K562 (cell line): ENCODE measurements at regions not wholly inside any gene's neighbourhood (a gene's known extent, or its start where the extent isn't known, plus 50 kb on each side); places are given as distances from the start of the nearest gene placed in this dataset.

Experiments used
- ATAC-seq: fragments of 200-7000 bp; cut with Tn5 transposase; 3 replicates; pipeline ENCODE4 v1.9.1; 2020; ENCODE audit warnings: moderate library complexity
- BruUV-seq: library from RNA; stranded (reverse); fragments of 400-500 nt; replicated peaks from 2 replicates; lab custom pipeline; 2021; lab: Mats Ljungman, UMichigan
- CTCF ChIA-PET: fragments of 300-600 bp; formaldehyde crosslinking; extraction: SDS; loops from one replicate; lab custom pipeline; 2021; ENCODE audit warnings: low intra/inter-chr PET ratio; lab: Yijun Ruan, JAX
- POLR2A ChIA-PET: fragments of 300-600, 350-650 bp; sonication (Branson Sonifier 250); formaldehyde crosslinking; extraction: SDS; loops from one replicate; lab custom pipeline; 2021; ENCODE audit warnings: antibody characterized with exemption, inconsistent platforms; lab: Yijun Ruan, JAX
- DNase-seq, 4 experiments: peaks; one replicate each; pipeline versions ENCODE4 v3.0.0 to v3.0.0-alpha.2; 2011 to 2018; ENCODE audit warnings: low spot score in 3 of 4, mixed read lengths in 3 of 4; ENCODE audit errors: extremely low read depth in 1 of 4
- FAIRE-seq: peaks from 2 replicates; lab custom pipeline; 2011; peaks lifted over from hg19 to GRCh38; lab: Jason Lieb, UNC
- H2AFZ ChIP-seq: 2 replicates; pipeline ENCODE4 v1.6.0; 2011; ENCODE audit warnings: low read depth, low read length, control low read depth, inconsistent platforms
- H3K27ac ChIP-seq: fragments of 200-600 bp; 3 replicates; pipeline ENCODE4 v1.8.0; 2011; ENCODE audit warnings: low read depth, mild to moderate bottlenecking, control low read depth, inconsistent platforms, low read length, moderate library complexity, mixed read lengths; ENCODE audit errors: extremely low read depth
- H3K27me3 ChIP-seq, 2 experiments: fragments of 300-600 bp in 1 of 2; 2 replicates in 1 of 2; 3 replicates in 1 of 2; pipeline versions ENCODE4 v1.6.0 to v1.8.0; 2011; ENCODE audit warnings: inconsistent platforms in 2 of 2, low read length in 2 of 2, mild to moderate bottlenecking in 1 of 2, mixed read lengths in 1 of 2, moderate library complexity in 1 of 2; ENCODE audit not compliant: control insufficient read depth in 2 of 2, insufficient read depth in 2 of 2
- H3K36me3 ChIP-seq: fragments of 300-600 bp; 3 replicates; pipeline ENCODE4 v1.8.0; 2011; ENCODE audit warnings: mild to moderate bottlenecking, low read length, inconsistent platforms; ENCODE audit not compliant: control insufficient read depth, insufficient read depth
- H3K4me1 ChIP-seq, 2 experiments: fragments of 200-600 bp in 1 of 2; replicated peaks in 1 of 2; 2 replicates in 1 of 2; 3 replicates in 1 of 2; pipeline versions ENCODE4 v1.5.1 to v1.8.0; 2011; ENCODE audit warnings: inconsistent platforms in 2 of 2, low read length in 2 of 2, mild to moderate bottlenecking in 1 of 2, mixed read lengths in 1 of 2, moderate library complexity in 1 of 2; ENCODE audit not compliant: control insufficient read depth in 2 of 2, insufficient read depth in 2 of 2
- H3K4me2 ChIP-seq: 2 replicates; pipeline ENCODE4 v1.6.1; 2011; ENCODE audit warnings: low read length, control low read depth, inconsistent platforms, mixed read lengths; ENCODE audit not compliant: insufficient read depth
- H3K4me3 ChIP-seq: fragments of 200-600 bp; sonication (generic), shearing (Covaris generic); 2 replicates; pipeline ENCODE4 v1.5.1; 2016; ENCODE audit warnings: control low read depth, inconsistent platforms
- H3K79me2 ChIP-seq: fragments of 200-600 bp; 3 replicates; pipeline ENCODE4 v1.8.0; 2011; ENCODE audit warnings: low read length, inconsistent platforms; ENCODE audit not compliant: control insufficient read depth, insufficient read depth
- H3K9ac ChIP-seq, 2 experiments: 2 replicates each; pipeline versions ENCODE4 v1.6.0 to v1.6.1; 2011; ENCODE audit warnings: low read depth in 2 of 2, low read length in 2 of 2, control low read depth in 1 of 2, inconsistent platforms in 1 of 2, mild to moderate bottlenecking in 1 of 2, mixed read lengths in 1 of 2; ENCODE audit not compliant: insufficient read depth in 1 of 2
- H3K9me1 ChIP-seq: one replicate; pipeline ENCODE4 v1.6.0; 2011; ENCODE audit warnings: inconsistent platforms, mild to moderate bottlenecking, low read length, moderate library complexity; ENCODE audit not compliant: control insufficient read depth, insufficient read depth
- H3K9me3 ChIP-seq: replicated peaks from 2 replicates; pipeline ENCODE4 v1.5.1; 2011; ENCODE audit warnings: low read depth, low read length, inconsistent platforms; ENCODE audit not compliant: control insufficient read depth, insufficient read depth
- H4K20me1 ChIP-seq: replicated peaks from 2 replicates; pipeline ENCODE4 v1.6.1; 2011; ENCODE audit warnings: low read length, inconsistent platforms, mixed read lengths; ENCODE audit not compliant: control insufficient read depth, insufficient read depth
- FOXO4 ChIP-seq: fragments of 450-650 bp; formaldehyde crosslinking; IDR thresholded peaks from 2 replicates; pipeline ENCODE4 v1.4.0; 2020; ENCODE audit warnings: mild to moderate bottlenecking, moderate library complexity
- HSF4 ChIP-seq: fragments of 250-450 bp; sonication (Bioruptor Pico); IDR thresholded peaks from 2 replicates; pipeline ENCODE4 v2.1.2; 2022; ENCODE audit warnings: mild to moderate bottlenecking, moderate library complexity, borderline replicate concordance
- MAFK ChIP-seq: IDR thresholded peaks from 2 replicates; pipeline ENCODE4 v1.6.1; 2011; ENCODE audit warnings: low read length, improper control_type of control experiment
- SP2 ChIP-seq: IDR thresholded peaks from 2 replicates; pipeline ENCODE4 v1.6.1; 2011; ENCODE audit warnings: mild to moderate bottlenecking, low read depth, low read length, moderate library complexity; ENCODE audit not compliant: poor library complexity, severe bottlenecking; ENCODE audit errors: extremely low read depth
- ZNF583 ChIP-seq: fragments of 250-450 bp; sonication (Bioruptor Pico); IDR thresholded peaks from 2 replicates; pipeline ENCODE4 v1.4.0; 2020
- WGBS: fragments of 100-300 bp; shearing (Covaris generic); methylation state at CpG from one replicate; pipeline ENCODE4 v1.1.6; 2016; ENCODE audit warnings: low coverage, mixed read lengths; ENCODE audit not compliant: insufficient coverage; ENCODE audit errors: missing lambda C conversion rate; 5-methylcytosine and 5-hydroxymethylcytosine counted together
- in situ Hi-C: fragments of 300-500 bp; cut with MboI; formaldehyde crosslinking; loops from 4 replicates; pipeline ENCODE4 v1.15.0; 2018; ENCODE audit warnings: inconsistent platforms, mixed read lengths
- intact Hi-C: fragments of 100-400 bp; cut with micrococcal nuclease; formaldehyde crosslinking; loops from 2 replicates; pipeline ENCODE4 v1.14.2; 2022
- TF ChIP-seq, protein P1 (sequence below): fragments of 250-450 bp; sonication (Bioruptor Pico); IDR thresholded peaks from 2 replicates; pipeline ENCODE4 v1.5.0; 2021
- TF ChIP-seq, protein P2 (sequence below), 2 experiments: IDR thresholded peaks in 1 of 2; conservative IDR thresholded peaks in 1 of 2; 2 replicates each; pipeline ENCODE4 v1.6.1; 2016; ENCODE audit warnings: low read depth in 2 of 2, mild to moderate bottlenecking in 1 of 2, missing compliant biosample characterization in 1 of 2, missing genetic modification characterization in 1 of 2, moderate library complexity in 1 of 2

DNA sequence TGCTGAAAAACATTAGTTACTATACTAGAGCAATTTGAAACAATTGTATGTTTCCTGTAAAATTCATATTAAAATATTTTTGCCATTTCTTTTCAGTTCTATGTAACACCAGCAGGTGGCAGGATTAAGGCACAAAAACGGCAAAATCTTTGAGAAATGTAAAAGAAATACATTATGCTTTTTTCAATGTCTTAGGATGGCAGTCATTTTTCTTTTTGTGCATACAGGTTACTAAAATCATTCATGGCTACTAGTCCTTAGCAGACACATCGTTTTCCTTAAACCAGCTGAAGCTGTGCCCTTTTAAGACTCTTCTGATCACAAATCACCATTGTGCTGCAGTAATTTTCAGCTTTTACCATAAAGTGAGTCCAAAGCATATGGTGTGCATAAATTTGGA lies 800.7 kb upstream of the SLITRK5 start (continued):
- TF ChIP-seq, protein P1, sequence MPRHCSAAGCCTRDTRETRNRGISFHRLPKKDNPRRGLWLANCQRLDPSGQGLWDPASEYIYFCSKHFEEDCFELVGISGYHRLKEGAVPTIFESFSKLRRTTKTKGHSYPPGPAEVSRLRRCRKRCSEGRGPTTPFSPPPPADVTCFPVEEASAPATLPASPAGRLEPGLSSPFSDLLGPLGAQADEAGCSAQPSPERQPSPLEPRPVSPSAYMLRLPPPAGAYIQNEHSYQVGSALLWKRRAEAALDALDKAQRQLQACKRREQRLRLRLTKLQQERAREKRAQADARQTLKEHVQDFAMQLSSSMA (CRISPR knock-in tag), result no peak
- no peak for TF ChIP-seq ZNF583 (CRISPR knock-in tag)

DNA sequence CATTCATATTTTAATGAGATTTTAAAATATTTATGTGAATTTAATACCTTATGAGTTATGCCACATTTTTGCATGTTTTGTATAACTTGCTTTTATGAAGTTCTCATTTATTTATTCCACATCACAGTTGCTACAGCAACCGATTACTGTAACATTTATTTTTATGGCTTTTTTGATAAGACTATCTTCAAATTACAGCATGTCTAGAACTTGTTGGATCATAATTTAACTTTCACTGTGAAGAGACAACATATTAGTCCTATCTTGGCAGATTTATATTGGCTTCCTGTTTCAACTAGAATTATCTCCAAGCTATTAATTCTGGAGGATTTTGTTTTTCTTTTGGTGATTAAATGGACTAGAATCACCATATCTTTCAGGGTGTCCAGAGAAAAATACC lies 793.7 kb upstream of the SLITRK5 start:
- Histone ChIP-seq H3K27ac (no peak overlapping the region), H3K4me1 (no peaks in the 10 kb centered on the region), H2AFZ (no peak overlapping the region), H3K9me1 (no peaks in the 10 kb centered on the region), H3K4me2 (no peak overlapping the region), H3K79me2 (no peaks in the 10 kb centered on the region), H3K27me3 (no peaks in the 10 kb centered on the region), H3K4me3 (no peak overlapping the region), H3K9me3 (no peaks in the 10 kb centered on the region), H4K20me1 (no peaks in the 10 kb centered on the region), H3K36me3 (no peaks in the 10 kb centered on the region), H3K9ac (no peak overlapping the region)
- intact Hi-C loops, result no loop called here
- no TSS peak for BruUV-seq
- POLR2A ChIA-PET, result no interaction called here
- TF ChIP-seq HSF4 (CRISPR knock-in tag) (no peak), MAFK (no peak), FOXO4 (CRISPR knock-in tag) (no peak), SP2 (no peak)
- TF ChIP-seq, protein P2, sequence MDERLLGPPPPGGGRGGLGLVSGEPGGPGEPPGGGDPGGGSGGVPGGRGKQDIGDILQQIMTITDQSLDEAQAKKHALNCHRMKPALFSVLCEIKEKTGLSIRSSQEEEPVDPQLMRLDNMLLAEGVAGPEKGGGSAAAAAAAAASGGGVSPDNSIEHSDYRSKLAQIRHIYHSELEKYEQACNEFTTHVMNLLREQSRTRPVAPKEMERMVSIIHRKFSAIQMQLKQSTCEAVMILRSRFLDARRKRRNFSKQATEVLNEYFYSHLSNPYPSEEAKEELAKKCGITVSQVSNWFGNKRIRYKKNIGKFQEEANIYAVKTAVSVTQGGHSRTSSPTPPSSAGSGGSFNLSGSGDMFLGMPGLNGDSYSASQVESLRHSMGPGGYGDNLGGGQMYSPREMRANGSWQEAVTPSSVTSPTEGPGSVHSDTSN (CRISPR knock-in tag; IDR thresholded peaks at IDR 0.05; ENCODE audit: low read depth), result no peak
- TF ChIP-seq, protein P2 (tag; conservative IDR thresholded peaks at IDR 0.05; ENCODE audit: low read depth), result peak; percentile 58
- in situ Hi-C loops, result no loop called here
- CTCF ChIA-PET, result no interaction called here
- FAIRE-seq (no peak), ATAC-seq (no peak), DNase-seq (no peak)
- 0% methylated on average over 1 of the region's 1 CpG for WGBS
